Neural progenitor cell (in vitro differentiated cells): ENCODE measurements at regions not wholly inside any gene's neighbourhood (a gene's known extent, or its start where the extent isn't known, plus 50 kb on each side); places are given as distances from the start of the nearest gene placed in this dataset.

Experiments used
- DNase-seq: peaks from one replicate; pipeline ENCODE4 v3.0.0-alpha.2; 2016; ENCODE audit warnings: low spot score
- H2AFZ ChIP-seq: fragments of 200-600 bp; sonication (generic); replicated peaks from 2 replicates; pipeline ENCODE4 v1.6.1; 2016; ENCODE audit warnings: antibody characterized with exemption
- H3F3A ChIP-seq: fragments of 200-600 bp; sonication (generic); 2 replicates; pipeline ENCODE4 v1.6.1; 2016; ENCODE audit warnings: antibody characterized with exemption, low read depth
- H3K27ac ChIP-seq: fragments of 200-600 bp; sonication (generic); 2 replicates; pipeline ENCODE4 v1.5.1; 2016; ENCODE audit warnings: mild to moderate bottlenecking
- H3K27me3 ChIP-seq: fragments of 200-600 bp; sonication (generic); 2 replicates; pipeline ENCODE4 v1.6.1; 2016; ENCODE audit warnings: mild to moderate bottlenecking, moderate library complexity
- H3K36me3 ChIP-seq: fragments of 200-600 bp; sonication (generic); 2 replicates; pipeline ENCODE4 v1.5.1; 2016
- H3K4me1 ChIP-seq: fragments of 200-600 bp; sonication (generic); 2 replicates; pipeline ENCODE4 v1.6.1; 2016; ENCODE audit warnings: mixed run types
- H3K4me2 ChIP-seq: fragments of 200-600 bp; sonication (generic); 2 replicates; pipeline ENCODE4 v1.6.1; 2016
- H3K4me3 ChIP-seq: fragments of 200-600 bp; sonication (generic); 2 replicates; pipeline ENCODE4 v1.5.1; 2016
- H3K79me2 ChIP-seq: fragments of 200-600 bp; sonication (generic); 2 replicates; pipeline ENCODE4 v1.6.1; 2016; ENCODE audit warnings: low read depth
- H3K9ac ChIP-seq: fragments of 200-600 bp; sonication (generic); 2 replicates; pipeline ENCODE4 v1.6.1; 2016
- H3K9me3 ChIP-seq: fragments of 200-600 bp; sonication (generic); 2 replicates; pipeline ENCODE4 v1.5.1; 2016; ENCODE audit warnings: low read depth
- H4K20me1 ChIP-seq: fragments of 200-600 bp; sonication (generic); 2 replicates; pipeline ENCODE4 v1.6.1; 2016; ENCODE audit warnings: low read depth
- H3K27ac Mint-ChIP-seq: 3 replicates; pipeline ENCODE4 v1.8.0; 2021; ENCODE audit warnings: mixed read lengths
- H3K27me3 Mint-ChIP-seq: 2 replicates; pipeline ENCODE4 v1.8.0; 2022; ENCODE audit warnings: low read depth, mild to moderate bottlenecking, inconsistent platforms, moderate library complexity, mixed read lengths; ENCODE audit not compliant: insufficient read depth
- H3K36me3 Mint-ChIP-seq: 3 replicates; pipeline ENCODE4 v1.8.0; 2021; ENCODE audit warnings: mixed read lengths
- H3K4me1 Mint-ChIP-seq: 3 replicates; pipeline ENCODE4 v1.8.0; 2021; ENCODE audit warnings: mixed read lengths
- H3K4me3 Mint-ChIP-seq: 3 replicates; pipeline ENCODE4 v1.8.0; 2021; ENCODE audit warnings: mild to moderate bottlenecking, moderate library complexity, mixed read lengths
- H3K9me3 Mint-ChIP-seq: 3 replicates; pipeline ENCODE4 v1.8.0; 2020; ENCODE audit warnings: mixed read lengths
- CTCF ChIP-seq: fragments of 200-600 bp; sonication (generic); IDR thresholded peaks from 2 replicates; pipeline ENCODE4 v1.5.1; 2017; ENCODE audit warnings: antibody characterized with exemption, mild to moderate bottlenecking
- EZH2 ChIP-seq: fragments of 200-600 bp; sonication (generic); IDR thresholded peaks from 2 replicates; pipeline ENCODE4 v1.6.1; 2017; ENCODE audit warnings: antibody characterized with exemption, mild to moderate bottlenecking, moderate library complexity
- EZH2phosphoT487 ChIP-seq: fragments of 200-600 bp; sonication (generic); IDR thresholded peaks from 2 replicates; pipeline ENCODE4 v1.6.1; 2017; ENCODE audit warnings: antibody characterized with exemption

GRCh38 chr11:91591021-91591420 lies 633.6 kb upstream of the FAT3 start:
- Mint-ChIP-seq H3K27me3 (no peaks in the 10 kb centered on the region), H3K36me3 (no peaks in the 10 kb centered on the region), H3K4me3 (no peak overlapping the region), H3K9me3 (peaks cover 15% of the 10 kb centered on the region), H3K4me1 (no peaks in the 10 kb centered on the region), H3K27ac (no peak overlapping the region)
- Histone ChIP-seq H4K20me1 (no peaks in the 10 kb centered on the region), H3K36me3 (no peaks in the 10 kb centered on the region), H3K9ac (no peak overlapping the region), H3K27ac (no peak overlapping the region), H3K9me3 (peaks cover 4% of the 10 kb centered on the region), H3K4me1 (no peaks in the 10 kb centered on the region), H3F3A (no peaks in the 10 kb centered on the region), H3K4me2 (no peak overlapping the region), H2AFZ (no peak overlapping the region), H3K79me2 (no peaks in the 10 kb centered on the region), H3K27me3 (no peaks in the 10 kb centered on the region), H3K4me3 (no peak overlapping the region)
- TF ChIP-seq CTCF = no peak
- no peak for TF ChIP-seq EZH2
- no peak for TF ChIP-seq EZH2phosphoT487
- no peak for DNase-seq

- H3K4me1 ChIP-seq = no peaks in the 10 kb centered on the region
- Mint-ChIP-seq H3K27ac (no peak overlapping the region), H3K27me3 (peaks cover 2% of the 10 kb centered on the region), H3K9me3 (peaks cover 17% of the 10 kb centered on the region), H3K36me3 (no peaks in the 10 kb centered on the region), H3K4me3 (no peak overlapping the region), H3K4me1 (no peaks in the 10 kb centered on the region)
- no peak overlapping the region for H3K4me2 ChIP-seq
- no peaks in the 10 kb centered on the region for H3K79me2 ChIP-seq
- H3K9ac ChIP-seq = no peak overlapping the region
- no peak overlapping the region for H2AFZ ChIP-seq
- DNase-seq = no peak
- peaks cover 4% of the 10 kb centered on the region for H3K9me3 ChIP-seq
- H3K36me3 ChIP-seq = no peaks in the 10 kb centered on the region
- no peak for TF ChIP-seq EZH2
- no peak for TF ChIP-seq EZH2phosphoT487
- TF ChIP-seq CTCF = no peak
- H4K20me1 ChIP-seq = no peaks in the 10 kb centered on the region
- H3K27ac ChIP-seq = no peak overlapping the region
- H3F3A ChIP-seq = no peaks in the 10 kb centered on the region
- no peak overlapping the region for H3K4me3 ChIP-seq
- H3K27me3 ChIP-seq = no peaks in the 10 kb centered on the region
Observed at GRCh38 chr11:91587131-91587530, 637.5 kb upstream of the FAT3 start.

GRCh38 chr11:91585035-91585801 lies 639.4 kb upstream of the FAT3 start:
- no peak overlapping the region for H2AFZ ChIP-seq

More at GRCh38 chr11:91585035-91585801, 639.4 kb upstream of the FAT3 start:
- H4K20me1 ChIP-seq = no peaks in the 10 kb centered on the region
- Mint-ChIP-seq H3K4me1 (no peaks in the 10 kb centered on the region), H3K4me3 (no peak overlapping the region), H3K27me3 (peaks cover 2% of the 10 kb centered on the region), H3K9me3 (peaks cover 18% of the 10 kb centered on the region), H3K27ac (no peak overlapping the region), H3K36me3 (no peaks in the 10 kb centered on the region)
- H3K4me2 ChIP-seq = no peak overlapping the region
- H3F3A ChIP-seq = no peaks in the 10 kb centered on the region
- no peak overlapping the region for H3K27ac ChIP-seq
- no peak overlapping the region for H3K4me3 ChIP-seq
- no peak for TF ChIP-seq CTCF
- TF ChIP-seq EZH2phosphoT487 = no peak
- TF ChIP-seq EZH2 = no peak
- no peak overlapping the region for H3K9ac ChIP-seq
- no peaks in the 10 kb centered on the region for H3K79me2 ChIP-seq
- H3K36me3 ChIP-seq = no peaks in the 10 kb centered on the region
- H3K9me3 ChIP-seq = no peaks in the 10 kb centered on the region
- no peak for DNase-seq
- H3K27me3 ChIP-seq = no peaks in the 10 kb centered on the region
- H3K4me1 ChIP-seq = no peaks in the 10 kb centered on the region
